Breast epithelium (tissue), 4 donors: ENCODE measurements at regions not wholly inside any gene's neighbourhood (a gene's known extent, or its start where the extent isn't known, plus 50 kb on each side); places are given as distances from the start of the nearest gene placed in this dataset.

Source experiments
- DNase-seq, 2 donors: peaks; one replicate each; pipeline ENCODE4 v3.0.0-alpha.2; 2019; ENCODE audit warnings: low spot score in 2 of 2
- H3K27ac ChIP-seq, 2 donors: fragments of 200-600 bp; sonication (generic) in 1 of 2; one replicate each; pipeline ENCODE4 v1.5.1; 2016 to 2019; ENCODE audit warnings: mild to moderate bottlenecking in 1 of 2
- H3K27me3 ChIP-seq, 2 donors: fragments of 200-600 bp; sonication (generic) in 1 of 2; one replicate each; pipeline versions ENCODE4 v1.5.1 to v1.6.0; 2017 to 2019; ENCODE audit warnings: control low read depth in 1 of 2, mild to moderate bottlenecking in 1 of 2
- H3K36me3 ChIP-seq: fragments of 200-600 bp; one replicate; pipeline ENCODE4 v1.5.1; 2019
- H3K4me1 ChIP-seq, 2 donors: fragments of 200-600 bp; sonication (generic); one replicate each; pipeline ENCODE4 v1.5.1; 2016 to 2019; ENCODE audit warnings: control low read depth in 1 of 2
- H3K4me3 ChIP-seq, 3 donors: fragments of 200-600 bp; sonication (generic); 1 replicate in 2 of 3; 2 replicates in 1 of 3; pipeline ENCODE4 v1.5.1; 2016 to 2019; ENCODE audit warnings: mild to moderate bottlenecking in 3 of 3, moderate library complexity in 2 of 3
- H3K9me3 ChIP-seq, 2 donors: fragments of 200-600 bp; sonication (generic) in 1 of 2; one replicate each; pipeline ENCODE4 v1.5.1; 2016 to 2019; ENCODE audit warnings: control low read depth in 1 of 2
- POLR2A ChIP-seq: fragments of 450-650 bp; IDR thresholded peaks from one replicate; pipeline ENCODE4 v1.6.1; 2016; ENCODE audit warnings: antibody characterized with exemption, mild to moderate bottlenecking, moderate library complexity
- POLR2AphosphoS5 ChIP-seq, 3 donors: sonication (generic); formaldehyde crosslinking; IDR thresholded peaks; one replicate each; pipeline ENCODE4 v1.6.1; 2017; ENCODE audit warnings: antibody characterized with exemption in 3 of 3
- intact Hi-C: fragments of 100-400 bp; cut with DNase I; formaldehyde crosslinking; loops from one replicate; pipeline ENCODE4 v1.15.1; 2023; ENCODE audit warnings: low total_unique reads
- TF ChIP-seq, protein P1 (sequence below), 3 donors: fragments of 450-650 bp; IDR thresholded peaks; one replicate each; pipeline ENCODE4 v1.5.1; 2016 to 2017; ENCODE audit warnings: antibody characterized with exemption in 3 of 3, mild to moderate bottlenecking in 3 of 3, moderate library complexity in 3 of 3

DNA sequence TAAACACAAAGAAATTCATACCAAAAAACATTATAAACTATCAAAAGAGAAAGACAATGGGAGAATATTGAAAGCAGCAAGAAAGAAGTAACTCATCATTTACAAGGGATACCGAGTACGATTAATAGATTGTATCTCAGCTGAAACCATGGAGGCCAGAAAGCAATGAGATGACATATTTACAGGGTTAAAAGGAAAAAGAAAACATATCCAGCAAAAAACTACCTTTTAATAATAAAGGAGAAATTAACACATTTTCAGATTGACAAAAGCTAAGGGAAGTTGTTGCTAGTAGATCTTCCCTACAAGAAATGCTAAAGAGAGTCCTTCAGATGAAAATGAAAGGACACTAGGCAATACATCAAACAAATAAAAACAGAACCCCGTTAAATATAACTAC, 364.8 kb upstream of the TNC start:
- Histone ChIP-seq H3K4me1 (no peaks in the 10 kb centered on the region), H3K27me3 (no peaks in the 10 kb centered on the region), H3K36me3 (no peaks in the 10 kb centered on the region), H3K4me3 (no peak overlapping the region), H3K27ac (no peak overlapping the region), H3K9me3 (no peaks in the 10 kb centered on the region)
- TF ChIP-seq, protein P1, sequence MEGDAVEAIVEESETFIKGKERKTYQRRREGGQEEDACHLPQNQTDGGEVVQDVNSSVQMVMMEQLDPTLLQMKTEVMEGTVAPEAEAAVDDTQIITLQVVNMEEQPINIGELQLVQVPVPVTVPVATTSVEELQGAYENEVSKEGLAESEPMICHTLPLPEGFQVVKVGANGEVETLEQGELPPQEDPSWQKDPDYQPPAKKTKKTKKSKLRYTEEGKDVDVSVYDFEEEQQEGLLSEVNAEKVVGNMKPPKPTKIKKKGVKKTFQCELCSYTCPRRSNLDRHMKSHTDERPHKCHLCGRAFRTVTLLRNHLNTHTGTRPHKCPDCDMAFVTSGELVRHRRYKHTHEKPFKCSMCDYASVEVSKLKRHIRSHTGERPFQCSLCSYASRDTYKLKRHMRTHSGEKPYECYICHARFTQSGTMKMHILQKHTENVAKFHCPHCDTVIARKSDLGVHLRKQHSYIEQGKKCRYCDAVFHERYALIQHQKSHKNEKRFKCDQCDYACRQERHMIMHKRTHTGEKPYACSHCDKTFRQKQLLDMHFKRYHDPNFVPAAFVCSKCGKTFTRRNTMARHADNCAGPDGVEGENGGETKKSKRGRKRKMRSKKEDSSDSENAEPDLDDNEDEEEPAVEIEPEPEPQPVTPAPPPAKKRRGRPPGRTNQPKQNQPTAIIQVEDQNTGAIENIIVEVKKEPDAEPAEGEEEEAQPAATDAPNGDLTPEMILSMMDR (IDR thresholded peaks at IDR 0.05): no peak
- TF ChIP-seq POLR2AphosphoS5 (IDR thresholded peaks at IDR 0.05) (no peak), POLR2A (no peak)
- DNase-seq: no peak
- intact Hi-C loops: no loop called here

DNA sequence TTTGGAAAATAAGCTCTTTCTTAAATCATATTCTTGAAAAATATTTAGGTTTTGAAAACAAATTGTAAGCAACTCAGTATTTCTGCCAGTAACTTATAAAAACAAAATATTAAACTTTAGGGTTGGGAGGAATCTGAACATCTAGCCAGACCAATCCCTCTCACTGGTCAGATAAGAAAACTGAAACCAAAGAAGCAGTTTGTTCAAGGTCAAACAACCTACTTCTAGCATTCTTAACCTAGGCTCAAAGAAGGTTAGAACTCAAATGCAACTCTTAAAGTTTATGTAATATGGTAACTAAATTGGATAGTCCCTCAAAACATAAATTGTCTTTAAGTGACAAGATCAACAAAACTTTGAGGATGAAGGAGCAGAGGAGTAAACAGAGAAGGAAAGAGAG, 374.9 kb upstream of the TNC start:
- no peak overlapping the region for H3K4me3 ChIP-seq
- no peaks in the 10 kb centered on the region for H3K36me3 ChIP-seq
- no peak for TF ChIP-seq POLR2AphosphoS5 (IDR thresholded peaks at IDR 0.05)
- TF ChIP-seq, protein P1 (IDR thresholded peaks at IDR 0.05): no peak
- TF ChIP-seq POLR2A: no peak
- no peak overlapping the region for H3K27ac ChIP-seq
- no peaks in the 10 kb centered on the region for H3K4me1 ChIP-seq
- DNase-seq: no peak
- intact Hi-C loops: no loop called here
- H3K9me3 ChIP-seq: no peaks in the 10 kb centered on the region
- H3K27me3 ChIP-seq: no peaks in the 10 kb centered on the region

DNA sequence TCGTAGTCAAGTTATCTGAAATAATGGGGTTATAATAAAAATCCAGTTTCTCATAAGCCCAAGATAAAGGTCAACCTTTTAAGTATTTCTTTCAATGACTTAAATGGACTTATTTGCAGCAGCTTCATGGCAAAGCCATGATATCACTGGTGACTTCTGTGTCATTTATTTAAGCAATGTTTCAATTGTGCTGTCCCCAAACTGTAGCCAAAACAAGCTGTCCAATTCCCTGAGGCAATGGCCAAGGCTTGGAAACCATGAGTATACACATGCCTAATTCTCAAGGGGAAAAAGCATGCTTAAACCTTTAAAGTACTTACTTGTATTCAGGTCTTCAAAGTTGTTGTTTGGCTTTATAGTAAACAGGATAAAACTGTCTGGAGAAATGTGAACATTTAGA, 376.4 kb upstream of the TNC start:
- Histone ChIP-seq H3K36me3 (no peaks in the 10 kb centered on the region), H3K27me3 (peaks cover 0 to 3% of the 10 kb centered on the region in 2 donors), H3K27ac (no peak overlapping the region), H3K9me3 (no peaks in the 10 kb centered on the region), H3K4me1 (no peaks in the 10 kb centered on the region), H3K4me3 (no peak overlapping the region)
- TF ChIP-seq, protein P1 (IDR thresholded peaks at IDR 0.05): no peak
- TF ChIP-seq POLR2AphosphoS5 (IDR thresholded peaks at IDR 0.05) (no peak), POLR2A (no peak)
- intact Hi-C loops: no loop called here
- DNase-seq: peak in 1 of 2 donors; percentile 21

DNA sequence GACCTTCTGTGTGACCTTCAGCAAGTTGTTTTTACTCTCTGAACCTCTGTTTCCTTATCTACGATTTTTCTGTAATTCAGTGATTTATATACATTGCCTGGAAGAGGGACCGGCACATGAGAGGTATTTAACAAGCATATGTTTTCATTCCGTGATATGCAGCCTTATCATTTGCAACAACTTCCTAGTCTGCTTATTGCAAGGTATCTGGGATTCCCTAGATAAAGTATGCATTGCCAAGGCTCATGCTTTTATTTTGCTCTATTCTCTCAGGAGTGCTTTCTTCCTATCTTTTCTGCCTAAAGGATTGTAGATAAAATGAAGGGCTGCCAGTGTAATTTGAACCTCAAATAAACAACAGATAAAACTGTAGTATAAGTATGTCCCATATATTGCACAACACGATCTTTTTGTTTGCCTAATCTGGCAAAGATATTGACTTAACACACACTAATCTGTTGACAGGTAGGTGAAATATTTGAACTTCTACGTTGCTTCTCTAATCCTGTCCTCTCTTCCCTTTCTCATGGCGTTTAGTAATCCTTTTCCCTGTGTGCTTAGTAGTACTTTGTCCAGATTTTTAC, 377.2 kb upstream of the TNC start:
- TF ChIP-seq POLR2AphosphoS5 (IDR thresholded peaks at IDR 0.05) (no peak), POLR2A (no peak)
- TF ChIP-seq, protein P1 (IDR thresholded peaks at IDR 0.05): no peak
- Histone ChIP-seq H3K4me1 (no peaks in the 10 kb centered on the region), H3K9me3 (no peaks in the 10 kb centered on the region), H3K27ac (no peak overlapping the region), H3K27me3 (peaks cover 0 to 3% of the 10 kb centered on the region in 2 donors), H3K36me3 (no peaks in the 10 kb centered on the region), H3K4me3 (no peak overlapping the region)
- no peak for DNase-seq
- intact Hi-C loops: no loop called here

DNA sequence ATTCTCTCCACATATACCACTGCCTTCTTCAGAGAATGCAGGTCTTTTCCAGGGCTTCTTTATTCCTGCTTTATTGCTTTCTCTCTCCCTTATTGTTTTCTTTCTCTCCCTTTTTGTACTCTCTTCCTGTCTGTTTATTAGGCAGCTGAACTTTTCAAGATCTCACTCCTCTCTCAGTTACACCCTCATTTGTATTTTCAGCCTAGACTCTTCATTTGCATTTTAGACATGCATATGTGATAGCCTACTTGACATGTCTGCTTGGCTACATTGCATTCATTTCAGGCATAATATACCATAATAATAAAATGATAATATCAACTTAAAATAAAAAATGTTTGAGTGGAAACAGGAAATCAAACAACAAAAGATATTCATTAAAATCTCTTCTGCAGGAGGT, 377.9 kb upstream of the TNC start:
- Histone ChIP-seq H3K4me3 (no peak overlapping the region), H3K27ac (no peak overlapping the region), H3K4me1 (no peaks in the 10 kb centered on the region), H3K9me3 (no peaks in the 10 kb centered on the region), H3K27me3 (peaks cover 0 to 3% of the 10 kb centered on the region in 2 donors), H3K36me3 (no peaks in the 10 kb centered on the region)
- no peak for TF ChIP-seq POLR2A
- TF ChIP-seq, protein P1 (IDR thresholded peaks at IDR 0.05): no peak
- no peak for TF ChIP-seq POLR2AphosphoS5 (IDR thresholded peaks at IDR 0.05)
- no peak for DNase-seq
- intact Hi-C loops: no loop called here
